CD4-positive, alpha-beta T cell (primary cell): ENCODE measurements at regions not wholly inside any gene's neighbourhood (a gene's known extent, or its start where the extent isn't known, plus 50 kb on each side); places are given as distances from the start of the nearest gene placed in this dataset.

ENCODE experiments used
- ATAC-seq: fragments of 200-7000 bp; cut with Tn5 transposase; one replicate; pipeline ENCODE4 v1.10.0; 2022; ENCODE audit warnings: mild to moderate bottlenecking; ENCODE audit not compliant: poor library complexity
- CTCF ChIA-PET: fragments of 350-600 bp; sonication (Branson Sonifier 250); formaldehyde crosslinking; loops from one replicate; lab custom pipeline; 2021; ENCODE audit warnings: antibody characterized with exemption, inconsistent platforms; lab: Charles Lee
- POLR2A ChIA-PET: fragments of 350-600 bp; sonication (Branson Sonifier 250); formaldehyde crosslinking; loops from one replicate; lab custom pipeline; 2021; ENCODE audit warnings: antibody characterized with exemption, inconsistent platforms; lab: Charles Lee
- DNase-seq, 14 experiments: peaks; one replicate each; pipeline ENCODE4 v3.0.0-alpha.2; 2013 to 2020; ENCODE audit warnings: mixed read lengths in 2 of 14
- H3K27ac ChIP-seq, 2 donors: one replicate each; pipeline versions ENCODE4 v1.5.1 to v1.7.0; 2013; ENCODE audit warnings: low read length in 2 of 2, low read depth in 1 of 2, mild to moderate bottlenecking in 1 of 2
- H3K27me3 ChIP-seq, 2 experiments: 1 replicate in 1 of 2; 2 replicates in 1 of 2; pipeline versions ENCODE4 v1.6.1 to v1.7.0; 2013; ENCODE audit warnings: low read length in 2 of 2, control low read depth in 1 of 2, mild to moderate bottlenecking in 1 of 2, moderate library complexity in 1 of 2; ENCODE audit not compliant: insufficient read depth in 2 of 2, control insufficient read depth in 1 of 2
- H3K36me3 ChIP-seq: one replicate; pipeline ENCODE4 v1.6.1; 2013; ENCODE audit warnings: low read length, control low read depth; ENCODE audit not compliant: insufficient read depth
- H3K4me1 ChIP-seq: one replicate; pipeline ENCODE4 v1.6.1; 2013; ENCODE audit warnings: low read length, control low read depth; ENCODE audit not compliant: insufficient read depth
- H3K4me3 ChIP-seq: one replicate; pipeline ENCODE4 v1.5.1; 2013; ENCODE audit warnings: mild to moderate bottlenecking, low read length, moderate library complexity
- H3K9me3 ChIP-seq, 2 experiments: 1 replicate in 1 of 2; 2 replicates in 1 of 2; pipeline versions ENCODE4 v1.6.1 to v1.7.0; 2013; ENCODE audit warnings: low read length in 2 of 2, mild to moderate bottlenecking in 2 of 2, control low read depth in 1 of 2, moderate library complexity in 1 of 2; ENCODE audit not compliant: control insufficient read depth in 1 of 2, insufficient read depth in 1 of 2
- H3K27ac Mint-ChIP-seq: one replicate; pipeline ENCODE4 v1.8.0; 2020; ENCODE audit warnings: mixed read lengths
- H3K27me3 Mint-ChIP-seq: one replicate; pipeline ENCODE4 v1.8.0; 2021; ENCODE audit warnings: mixed read lengths
- H3K36me3 Mint-ChIP-seq: one replicate; pipeline ENCODE4 v1.8.0; 2021; ENCODE audit warnings: low read depth, mixed read lengths
- H3K4me1 Mint-ChIP-seq: one replicate; pipeline ENCODE4 v1.8.0; 2021; ENCODE audit warnings: low read depth, mixed read lengths
- H3K4me3 Mint-ChIP-seq: one replicate; pipeline ENCODE4 v1.8.0; 2020; ENCODE audit warnings: mild to moderate bottlenecking, mixed read lengths
- H3K9me3 Mint-ChIP-seq: one replicate; pipeline ENCODE4 v1.8.0; 2020; ENCODE audit warnings: mixed read lengths
- intact Hi-C, 2 experiments: fragments of 100-400 bp; cut with DNase I in 1 of 2; cut with micrococcal nuclease in 1 of 2; formaldehyde crosslinking; loops; one replicate each; pipeline versions ENCODE4 v1.15.1 to v1.9.0; 2023 to 2025; cut with DNase I, micrococcal nuclease
- TF ChIP-seq, protein P1 (sequence below): fragments of 200-600 bp; IDR thresholded peaks from one replicate; pipeline ENCODE4 v1.8.0; 2022; ENCODE audit warnings: antibody characterized with exemption, mild to moderate bottlenecking

DNA sequence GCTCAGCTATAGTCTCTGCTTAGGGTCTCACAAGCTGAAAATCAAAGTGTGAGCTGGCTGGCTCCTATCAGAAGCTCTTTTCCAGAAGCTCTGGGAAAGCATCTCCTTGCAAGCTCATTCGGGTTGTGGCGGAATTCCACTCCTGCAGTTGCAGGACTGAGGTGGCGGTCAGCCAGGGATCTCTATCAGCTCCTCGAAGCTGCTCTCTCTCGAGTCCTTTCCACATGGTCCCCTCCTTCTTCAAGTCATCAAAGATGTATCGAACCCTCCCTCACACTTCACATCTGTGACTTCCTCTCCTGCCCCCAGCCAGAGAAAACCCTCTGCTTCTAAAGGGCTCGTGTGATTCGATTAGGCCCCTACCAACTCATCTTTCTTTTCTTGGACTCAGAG, 141.7 kb downstream of the ZFP36L2 start:
- no peaks in the 10 kb centered on the region for H3K27me3 Mint-ChIP-seq
- H3K4me1 Mint-ChIP-seq: peaks cover 22% of the 10 kb centered on the region
- POLR2A ChIA-PET: no interaction called here
- H3K9me3 Mint-ChIP-seq: no peaks in the 10 kb centered on the region
- ATAC-seq (no peak), DNase-seq (no peak)
- no peaks in the 10 kb centered on the region for H3K36me3 Mint-ChIP-seq
- Histone ChIP-seq H3K4me1 (peaks cover 7% of the 10 kb centered on the region), H3K4me3 (no peak overlapping the region), H3K9me3 (no peaks in the 10 kb centered on the region), H3K36me3 (no peaks in the 10 kb centered on the region), H3K27me3 (no peaks in the 10 kb centered on the region), H3K27ac (no peak overlapping the region)
- no peak overlapping the region for H3K27ac Mint-ChIP-seq
- no peak overlapping the region for H3K4me3 Mint-ChIP-seq
- TF ChIP-seq, protein P1, sequence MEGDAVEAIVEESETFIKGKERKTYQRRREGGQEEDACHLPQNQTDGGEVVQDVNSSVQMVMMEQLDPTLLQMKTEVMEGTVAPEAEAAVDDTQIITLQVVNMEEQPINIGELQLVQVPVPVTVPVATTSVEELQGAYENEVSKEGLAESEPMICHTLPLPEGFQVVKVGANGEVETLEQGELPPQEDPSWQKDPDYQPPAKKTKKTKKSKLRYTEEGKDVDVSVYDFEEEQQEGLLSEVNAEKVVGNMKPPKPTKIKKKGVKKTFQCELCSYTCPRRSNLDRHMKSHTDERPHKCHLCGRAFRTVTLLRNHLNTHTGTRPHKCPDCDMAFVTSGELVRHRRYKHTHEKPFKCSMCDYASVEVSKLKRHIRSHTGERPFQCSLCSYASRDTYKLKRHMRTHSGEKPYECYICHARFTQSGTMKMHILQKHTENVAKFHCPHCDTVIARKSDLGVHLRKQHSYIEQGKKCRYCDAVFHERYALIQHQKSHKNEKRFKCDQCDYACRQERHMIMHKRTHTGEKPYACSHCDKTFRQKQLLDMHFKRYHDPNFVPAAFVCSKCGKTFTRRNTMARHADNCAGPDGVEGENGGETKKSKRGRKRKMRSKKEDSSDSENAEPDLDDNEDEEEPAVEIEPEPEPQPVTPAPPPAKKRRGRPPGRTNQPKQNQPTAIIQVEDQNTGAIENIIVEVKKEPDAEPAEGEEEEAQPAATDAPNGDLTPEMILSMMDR: no peak
- intact Hi-C loops: no loop called here
- CTCF ChIA-PET: no interaction called here

GRCh38 chr2:43083710-43084698, 142.4 kb downstream of the ZFP36L2 start:
- intact Hi-C loops: no loop called here
- Mint-ChIP-seq H3K4me3 (no peak overlapping the region), H3K27ac (no peak overlapping the region), H3K9me3 (no peaks in the 10 kb centered on the region), H3K36me3 (no peaks in the 10 kb centered on the region), H3K4me1 (peaks cover 22% of the 10 kb centered on the region), H3K27me3 (no peaks in the 10 kb centered on the region)
- Histone ChIP-seq H3K36me3 (no peaks in the 10 kb centered on the region), H3K9me3 (no peaks in the 10 kb centered on the region), H3K4me1 (peaks cover 7% of the 10 kb centered on the region), H3K27ac (no peak overlapping the region), H3K4me3 (no peak overlapping the region), H3K27me3 (no peaks in the 10 kb centered on the region)
- DNase-seq (no peak), ATAC-seq (no peak)
- TF ChIP-seq, protein P1: no peak
- POLR2A ChIA-PET: no interaction called here
- CTCF ChIA-PET: no interaction called here

DNA sequence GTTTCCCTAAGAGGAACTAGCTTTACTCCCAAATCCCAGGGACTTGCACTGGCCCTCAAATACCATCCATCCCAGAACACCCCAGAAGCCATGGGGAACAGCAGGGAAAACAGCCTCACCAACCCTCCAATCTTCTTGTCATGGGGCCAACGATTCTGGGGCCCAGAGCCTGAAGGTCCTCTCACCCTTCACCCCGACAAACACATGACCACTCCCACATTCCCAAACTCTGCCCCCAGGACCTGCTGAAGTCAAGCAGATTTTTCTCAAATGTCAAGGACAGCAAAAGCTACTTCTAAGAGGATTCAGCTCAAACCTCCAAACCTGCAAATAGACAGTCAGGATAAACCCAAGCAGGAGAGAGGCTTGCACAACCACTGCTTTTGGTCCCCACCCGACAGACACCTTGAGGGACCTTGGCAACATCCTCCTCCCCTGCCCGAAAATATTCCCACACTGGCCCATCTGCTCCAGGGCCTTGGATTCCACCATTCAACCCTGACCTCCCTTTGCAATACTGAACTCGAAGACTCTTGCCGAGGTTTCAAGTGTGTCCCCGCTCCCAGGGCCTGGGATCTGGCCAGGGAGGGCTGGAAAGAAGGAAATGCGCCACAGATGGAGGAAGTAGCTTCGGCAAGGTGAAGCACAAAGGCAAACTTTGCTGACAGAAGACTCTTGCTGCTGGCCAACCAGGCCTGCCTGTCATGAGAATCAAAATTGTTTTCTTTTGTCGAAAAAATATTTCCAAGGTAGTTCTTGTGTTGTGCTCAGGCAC, 143.3 kb downstream of the ZFP36L2 start:
- Mint-ChIP-seq H3K36me3 (no peaks in the 10 kb centered on the region), H3K27ac (no peak overlapping the region), H3K4me3 (no peak overlapping the region), H3K27me3 (no peaks in the 10 kb centered on the region), H3K9me3 (no peaks in the 10 kb centered on the region), H3K4me1 (peaks cover 22% of the 10 kb centered on the region)
- DNase-seq (no peak), ATAC-seq (no peak)
- H3K27ac ChIP-seq: no peak overlapping the region
- H3K27me3 ChIP-seq: no peaks in the 10 kb centered on the region
- intact Hi-C loops: no loop called here
- H3K36me3 ChIP-seq: no peaks in the 10 kb centered on the region
- H3K9me3 ChIP-seq: no peaks in the 10 kb centered on the region
- POLR2A ChIA-PET: no interaction called here
- H3K4me1 ChIP-seq: peaks cover 7% of the 10 kb centered on the region
- no peak overlapping the region for H3K4me3 ChIP-seq
- CTCF ChIA-PET: no interaction called here
- TF ChIP-seq, protein P1: no peak
